ENCODE measurements at regions not wholly inside any gene's neighbourhood (a gene's known extent, or its start where the extent isn't known, plus 50 kb on each side); places are given as distances from the start of the nearest gene placed in this dataset.

DNA sequence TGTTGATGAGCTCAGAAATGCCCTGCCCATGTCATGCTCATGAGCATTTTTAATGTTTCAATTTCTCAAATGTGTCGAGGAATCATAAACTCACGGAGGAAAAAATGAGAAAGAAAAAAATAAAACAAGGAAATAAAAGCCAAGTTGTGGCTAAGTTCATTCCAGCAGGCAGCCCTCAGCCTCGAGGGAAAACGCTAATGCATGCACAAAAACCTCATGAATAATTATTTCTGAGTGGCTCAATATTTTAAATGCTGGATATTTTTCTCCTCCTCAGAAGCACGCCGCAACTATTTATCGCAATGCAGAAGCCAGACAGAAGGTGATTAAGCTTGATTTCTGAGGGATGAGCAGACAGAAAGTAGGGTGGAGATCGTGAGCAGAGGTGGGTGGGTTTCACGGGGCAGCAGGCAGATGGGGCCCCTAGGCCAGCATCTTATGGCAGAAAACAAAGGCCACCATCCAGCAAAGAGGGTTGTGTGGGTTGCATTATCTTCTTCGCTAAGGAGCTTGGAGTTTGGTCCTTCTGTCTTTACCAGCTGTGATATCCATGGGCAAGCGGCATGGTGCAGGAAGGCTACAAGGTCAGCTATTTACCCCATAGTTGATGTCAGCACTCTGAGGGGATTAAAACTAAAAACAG, 151.5 kb upstream of the LRFN2 start:
- DNase-seq = no peak

- DNase-seq = no peak
Observed at GRCh38 chr6:40735521-40735920, 148.4 kb upstream of the LRFN2 start.

DNA sequence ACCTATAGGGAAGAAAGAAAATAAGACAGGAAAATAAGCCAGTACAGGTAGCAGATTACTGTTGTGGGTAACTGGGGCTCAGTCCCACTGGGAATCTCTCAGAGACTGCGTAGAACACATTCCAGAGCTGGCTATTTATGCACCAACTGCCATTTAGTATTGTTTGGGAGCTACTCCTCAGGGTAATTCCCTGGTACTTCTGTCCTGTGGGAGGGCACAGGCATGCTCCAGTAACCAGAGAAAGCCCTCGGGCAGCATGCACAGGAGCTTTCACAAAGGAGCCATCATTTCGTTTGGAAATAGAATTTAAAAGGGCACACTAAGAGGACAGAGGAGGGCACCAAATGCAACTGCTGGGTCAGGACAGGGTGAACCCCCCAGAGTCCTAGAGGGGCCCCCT, 148.0 kb upstream of the LRFN2 start:
- DNase-seq = no peak

DNA sequence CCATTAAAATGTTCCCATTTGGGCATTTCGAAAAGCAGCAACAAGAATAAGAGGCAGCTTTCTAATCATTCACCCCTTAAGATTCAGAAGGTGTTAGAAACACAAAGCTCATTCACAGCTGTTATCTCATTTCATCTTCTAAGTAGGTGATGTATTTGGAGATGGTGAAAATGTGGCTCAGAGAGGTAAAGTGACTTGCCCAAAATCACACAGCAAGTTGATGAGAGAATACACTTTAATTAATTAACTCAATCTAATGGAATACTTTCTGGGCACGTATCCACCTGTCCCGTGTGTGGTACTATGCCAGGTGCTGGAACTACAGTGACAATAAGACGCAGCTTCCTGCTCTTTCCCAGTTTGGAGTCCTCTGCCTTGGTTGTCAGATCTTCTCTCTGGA, 147.4 kb upstream of the LRFN2 start:
- DNase-seq = no peak

DNA sequence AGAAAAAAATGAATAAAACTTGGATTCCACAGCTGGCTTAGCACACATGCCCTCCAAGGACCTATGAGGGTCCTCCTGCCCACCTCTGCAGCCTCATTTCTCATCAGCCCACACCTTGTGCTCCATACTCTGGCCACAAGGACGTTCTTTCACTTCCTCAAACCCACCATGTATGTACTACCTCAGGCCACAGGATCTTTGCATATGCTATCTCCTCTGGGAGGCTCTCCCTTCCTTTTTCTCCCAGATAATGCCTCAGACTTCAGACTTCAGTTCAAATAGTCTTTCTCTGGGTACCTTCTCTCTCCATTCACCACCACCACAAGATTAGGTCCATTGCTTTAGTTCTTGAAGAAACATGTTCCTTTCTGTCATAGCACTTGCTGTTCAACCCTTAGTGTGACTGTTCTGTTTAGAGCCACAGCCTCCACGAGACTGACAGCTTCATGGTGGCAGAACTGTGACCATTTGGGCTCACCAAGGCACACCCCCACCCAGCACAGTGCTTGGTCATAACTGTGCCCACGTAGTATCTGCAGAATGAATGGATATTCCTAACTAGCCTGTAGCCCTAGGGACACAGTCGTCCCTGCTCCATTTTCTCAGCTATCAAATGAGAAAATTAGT, 146.7 kb upstream of the LRFN2 start:
- DNase-seq = no peak

GRCh38 chr6:40733290-40733689, 146.1 kb upstream of the LRFN2 start:
- no peak for DNase-seq

DNA sequence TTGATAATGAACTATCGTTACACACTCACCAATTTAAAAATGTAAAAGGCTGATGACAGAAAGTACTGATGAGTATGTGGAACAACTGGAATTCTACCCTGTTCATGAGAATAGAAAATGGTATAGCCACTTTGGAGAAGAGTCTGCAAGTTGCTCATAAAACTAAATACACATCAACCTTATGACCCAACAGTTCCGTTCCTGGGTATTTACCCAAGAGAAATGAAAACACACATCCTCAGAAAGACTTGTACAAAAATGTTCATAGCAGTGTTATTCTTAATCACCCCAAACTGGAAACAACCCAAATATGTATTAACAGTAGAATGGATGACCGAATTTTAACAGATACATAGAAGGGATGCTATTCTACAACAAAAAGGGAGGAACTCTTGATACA, 145.7 kb upstream of the LRFN2 start:
- DNase-seq = no peak

DNA sequence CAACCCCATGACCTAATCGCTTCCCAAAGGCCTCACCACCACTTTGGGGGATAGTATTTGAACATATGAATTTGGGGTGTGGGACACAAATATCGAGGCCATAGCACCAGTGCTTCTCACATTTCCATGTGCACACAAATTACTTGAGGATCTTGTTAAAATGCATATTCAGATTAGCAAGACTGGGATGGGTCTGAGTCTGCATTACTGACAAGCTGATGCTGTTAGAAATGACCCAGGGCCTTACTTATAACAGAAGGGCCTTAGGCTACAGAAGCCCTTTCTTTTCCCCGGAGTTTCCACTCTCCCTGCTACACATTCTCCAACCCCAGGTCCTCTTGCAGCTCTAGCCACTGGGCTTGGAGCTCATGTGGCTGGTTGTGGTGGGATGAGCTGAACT, 141.5 kb upstream of the LRFN2 start:
- DNase-seq = no peak

GRCh38 chr6:40727271-40727670, 140.1 kb upstream of the LRFN2 start:
- DNase-seq = no peak

DNA sequence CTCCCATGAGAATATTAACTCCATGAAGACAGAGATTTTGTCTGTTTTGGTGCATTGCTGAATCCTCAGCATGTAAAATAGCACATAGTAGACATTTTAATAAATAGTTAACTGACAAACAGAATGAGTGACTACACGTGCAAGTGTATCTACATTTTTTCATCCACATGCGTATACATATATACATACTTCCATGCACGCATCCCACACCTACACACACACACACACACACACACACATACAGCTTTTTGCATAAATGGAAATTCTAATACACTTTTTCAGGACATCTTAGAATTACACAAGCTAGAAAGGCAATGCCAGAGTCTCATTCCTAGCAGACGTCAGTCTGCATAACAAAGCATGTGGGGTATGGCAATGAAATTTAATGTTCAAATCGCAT, 139.7 kb upstream of the LRFN2 start:
- DNase-seq = no peak

DNA sequence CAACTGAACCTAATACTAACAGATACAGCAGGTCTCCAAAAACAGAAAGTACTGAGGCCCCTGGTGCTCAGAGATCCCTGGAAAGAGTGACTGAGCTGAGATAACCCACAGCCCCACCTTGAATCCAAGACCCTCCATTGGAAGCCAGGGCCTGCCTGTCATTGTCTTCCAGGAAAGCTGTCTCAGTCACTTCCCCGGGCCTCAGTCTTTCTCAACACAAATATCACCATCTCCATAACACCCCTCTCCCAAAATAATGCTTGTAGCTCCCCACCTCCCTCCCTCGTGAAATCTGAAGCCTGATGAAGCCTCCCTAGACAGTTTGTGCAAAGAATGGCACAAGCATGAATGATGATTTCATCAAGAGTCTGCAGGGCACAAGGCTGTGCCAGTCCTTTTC, 138.2 kb upstream of the LRFN2 start:
- DNase-seq = no peak

DNA sequence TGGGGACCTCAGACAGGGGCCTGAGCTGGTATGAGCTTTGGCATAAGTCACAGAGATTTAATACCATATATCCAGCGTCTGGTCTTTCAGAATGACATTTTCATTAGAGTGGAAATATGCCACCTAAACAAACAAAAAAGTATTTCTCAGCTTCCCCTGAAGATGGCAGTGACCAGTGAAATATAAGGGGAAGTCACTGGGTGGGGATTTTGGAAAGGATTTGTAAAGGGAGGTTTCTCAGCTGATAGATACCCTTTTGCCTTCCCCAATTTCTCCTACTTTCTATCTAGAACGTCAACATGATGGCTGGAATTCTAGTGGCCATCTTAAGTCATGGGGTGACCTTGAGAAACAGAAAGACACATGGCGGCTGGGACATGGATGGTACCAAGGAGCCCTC, 137.7 kb upstream of the LRFN2 start:
- no peak for DNase-seq

DNA sequence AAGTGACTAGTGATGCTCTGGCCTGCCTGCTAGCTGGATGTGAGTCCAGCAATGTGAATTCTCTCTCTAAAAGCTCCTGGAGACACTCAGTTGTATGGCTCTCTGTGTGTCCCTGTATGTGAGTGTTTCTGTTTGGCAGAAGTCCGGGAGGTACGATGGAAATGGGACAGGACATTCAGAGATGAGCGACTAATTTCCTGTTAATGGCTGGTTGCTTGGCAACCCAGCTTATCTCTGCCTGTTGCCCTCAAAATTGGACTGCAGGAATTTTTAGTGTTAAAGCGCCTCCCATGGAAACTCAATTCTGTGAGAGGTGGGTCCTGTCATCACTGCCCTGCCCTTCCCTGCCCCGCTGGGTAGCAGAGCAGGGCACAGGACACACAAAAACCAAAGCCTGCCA, 136.8 kb upstream of the LRFN2 start:
- DNase-seq = no peak

DNA sequence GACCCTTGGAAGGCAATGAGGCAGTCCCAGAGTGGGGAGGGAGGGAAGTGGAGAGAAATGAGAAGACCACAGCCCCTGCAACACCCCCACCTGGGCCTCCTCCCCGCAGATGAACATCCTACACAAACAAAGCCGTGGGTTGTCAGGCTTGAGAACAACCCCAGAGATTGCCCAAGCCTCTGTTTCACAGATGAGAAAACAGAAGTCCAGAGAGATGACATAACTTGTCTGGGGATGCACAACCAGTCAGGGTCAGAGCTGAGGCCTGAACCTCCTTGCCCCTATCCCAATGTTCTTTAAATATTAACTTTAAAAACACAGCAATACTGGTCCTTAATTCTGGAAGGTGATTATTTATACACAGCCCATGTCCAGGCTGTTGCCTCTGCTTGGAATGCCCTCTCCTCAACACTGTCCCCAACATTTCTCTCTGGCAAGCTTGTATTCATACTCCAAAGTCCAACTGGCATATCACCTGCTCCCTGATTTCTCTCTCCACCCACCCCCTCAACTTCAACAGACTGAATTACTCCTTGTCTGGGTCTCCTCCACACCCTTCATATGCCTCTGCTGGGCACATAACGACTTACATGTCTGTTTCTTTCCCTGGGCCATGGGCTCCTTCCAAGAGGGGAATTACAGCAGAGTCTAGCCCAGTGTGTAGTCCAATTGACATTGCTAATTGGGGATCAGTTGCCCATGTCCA, 135.5 kb upstream of the LRFN2 start:
- no peak for DNase-seq

DNA sequence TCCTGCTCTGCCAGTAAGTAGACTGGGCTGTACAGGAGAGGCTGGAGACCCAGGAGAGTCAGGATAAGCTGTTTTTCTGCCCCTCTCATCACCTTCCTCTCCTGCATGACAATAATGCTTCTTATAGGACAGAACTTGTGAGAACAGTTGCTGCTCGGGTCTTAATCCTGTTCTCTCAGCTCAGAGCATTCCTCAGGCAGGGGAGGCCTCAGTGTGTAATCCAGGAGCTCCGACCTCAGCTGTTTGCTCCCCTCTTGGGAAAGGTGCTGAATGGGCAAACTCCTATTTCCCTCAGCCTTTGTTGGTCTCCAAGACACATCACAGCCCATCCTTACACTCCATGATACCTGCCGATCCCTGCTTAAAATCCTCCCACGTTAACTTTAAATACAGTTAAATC, 134.9 kb upstream of the LRFN2 start:
- DNase-seq = no peak

- peak; percentile 38 for DNase-seq
Observed at GRCh38 chr6:40721271-40721952, 134.2 kb upstream of the LRFN2 start.

GRCh38 chr6:40720375-40720748, 133.2 kb upstream of the LRFN2 start:
- DNase-seq = no peak

- DNase-seq = no peak
Observed at GRCh38 chr6:40719671-40720374, 132.7 kb upstream of the LRFN2 start.

DNA sequence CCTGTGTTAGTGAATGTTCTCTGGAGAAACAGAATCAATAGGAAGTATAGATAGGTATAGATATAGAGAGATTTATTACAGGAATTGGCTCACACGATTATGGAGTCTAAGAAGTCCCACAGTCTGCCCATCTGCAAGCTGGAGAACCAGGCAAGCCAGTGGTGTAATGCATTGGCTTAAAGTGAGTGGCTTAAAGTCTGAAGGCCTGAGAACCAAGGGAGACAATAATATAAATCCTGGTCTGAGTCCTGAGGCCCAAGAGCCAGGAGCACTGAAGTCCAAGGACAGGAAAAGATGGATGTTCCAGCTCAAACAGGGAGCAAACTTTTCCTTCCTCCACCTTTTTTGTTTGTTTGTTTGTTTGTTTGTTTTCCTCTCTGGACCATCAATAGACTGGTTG, 131.2 kb upstream of the LRFN2 start:
- no peak for DNase-seq

- DNase-seq = no peak
Observed at GRCh38 chr6:40717411-40718057, 130.4 kb upstream of the LRFN2 start.

DNA sequence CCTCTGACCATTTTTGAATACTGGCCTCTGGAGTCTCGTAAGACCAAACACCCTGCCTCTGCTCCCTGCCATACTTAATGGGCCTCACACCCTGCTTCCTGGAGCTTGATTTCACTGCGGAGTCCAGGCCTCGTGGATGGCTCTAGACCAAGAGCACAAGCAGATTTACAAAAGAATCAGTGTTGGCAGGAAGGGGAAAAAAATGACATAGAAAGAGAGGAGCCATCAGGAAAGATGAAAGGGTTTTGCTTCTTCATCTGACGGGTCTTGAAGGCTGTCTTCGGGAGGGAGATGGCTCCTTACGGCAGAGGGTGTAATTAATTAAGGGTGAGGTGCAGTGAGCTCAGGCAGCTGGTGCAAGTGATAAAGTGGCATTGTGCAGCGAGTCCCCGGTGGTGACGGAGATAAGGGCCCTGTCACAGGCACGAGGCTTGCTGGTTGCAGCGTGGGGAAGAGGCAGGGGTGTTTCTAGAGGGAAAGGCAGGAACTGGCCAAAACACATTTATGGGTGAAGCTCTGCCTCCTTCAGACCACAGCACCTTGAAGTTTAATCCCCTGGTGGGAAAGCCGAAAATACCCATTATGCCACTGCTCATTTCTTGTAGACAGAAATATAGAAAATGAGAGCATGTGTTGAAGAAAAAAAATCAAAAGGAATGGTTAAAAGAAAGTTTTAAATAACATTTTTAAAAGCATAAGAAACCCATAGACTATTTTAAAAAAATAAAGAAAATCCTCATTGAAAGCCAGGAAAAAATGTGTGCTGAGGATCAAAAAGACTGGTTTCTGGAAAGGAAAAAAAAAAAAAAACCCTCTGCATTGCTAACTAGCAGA, 128.6 kb upstream of the LRFN2 start:
- no peak for DNase-seq

Data from NCI-H446 treated with DMSO at 0.1 percent for 48 hours (cell line).